HepG2 (cell line): ENCODE measurements at regions not wholly inside any gene's neighbourhood (a gene's known extent, or its start where the extent isn't known, plus 50 kb on each side); places are given as distances from the start of the nearest gene placed in this dataset.

Source experiments
- ATAC-seq: fragments of 200-7000 bp; cut with Tn5 transposase; 3 replicates; pipeline ENCODE4 v1.9.1; 2020; ENCODE audit warnings: mild to moderate bottlenecking, moderate library complexity
- BruUV-seq: library from RNA; stranded (reverse); fragments of 400-500 nt; replicated peaks from 2 replicates; lab custom pipeline; 2021; lab: Mats Ljungman, UMichigan
- CTCF ChIA-PET: fragments of 300-600 bp; formaldehyde crosslinking; extraction: SDS; loops from one replicate; lab custom pipeline; 2021; ENCODE audit warnings: low total read pairs, inconsistent platforms, low intra/inter-chr PET ratio; lab: Yijun Ruan, JAX
- POLR2A ChIA-PET: fragments of 350-600 bp; sonication (Branson Sonifier 250); formaldehyde crosslinking; loops from one replicate; lab custom pipeline; 2020; ENCODE audit warnings: antibody characterized with exemption, inconsistent platforms; lab: Yijun Ruan, JAX
- DNase-seq: peaks from one replicate; pipeline ENCODE4 v3.0.0-alpha.2; 2015; ENCODE audit warnings: low spot score
- FAIRE-seq: peaks from 3 replicates; lab custom pipeline; 2011; peaks lifted over from hg19 to GRCh38; lab: Jason Lieb, UNC
- H2AFZ ChIP-seq: one replicate; pipeline ENCODE4 v1.6.1; 2011; ENCODE audit warnings: low read length, inconsistent platforms
- H3K27ac ChIP-seq: fragments of 300-600 bp; 3 replicates; pipeline ENCODE4 v1.8.0; 2011; ENCODE audit warnings: mixed run types, mild to moderate bottlenecking, mixed read lengths, low read length, inconsistent platforms; ENCODE audit not compliant: insufficient read depth; ENCODE audit errors: extremely low read length
- H3K27me3 ChIP-seq, 2 experiments: fragments of 200-600 bp in 1 of 2; 2 replicates in 1 of 2; 3 replicates in 1 of 2; pipeline versions ENCODE4 v1.6.0 to v1.8.0; 2011; ENCODE audit warnings: low read length in 2 of 2, mild to moderate bottlenecking in 2 of 2, moderate library complexity in 2 of 2, inconsistent platforms in 1 of 2; ENCODE audit not compliant: insufficient read depth in 2 of 2, control insufficient read depth in 1 of 2
- H3K36me3 ChIP-seq, 2 experiments: fragments of 200-600 bp in 1 of 2; replicated peaks in 1 of 2; 2 replicates in 1 of 2; 3 replicates in 1 of 2; pipeline versions ENCODE4 v1.5.1 to v1.8.0; 2011; ENCODE audit warnings: low read length in 2 of 2, inconsistent platforms in 1 of 2; ENCODE audit not compliant: insufficient read depth in 2 of 2, control insufficient read depth in 1 of 2
- H3K4me1 ChIP-seq: 2 replicates; pipeline ENCODE4 v1.5.1; 2012; ENCODE audit warnings: low read length, inconsistent platforms; ENCODE audit not compliant: insufficient read depth
- H3K4me2 ChIP-seq: 2 replicates; pipeline ENCODE4 v1.6.0; 2011; ENCODE audit warnings: low read depth, low read length, inconsistent platforms
- H3K4me3 ChIP-seq, 3 experiments: fragments of 200-600 bp in 1 of 3; sonication (generic), shearing (Covaris generic) in 1 of 3; replicated peaks in 1 of 3; 2 replicates each; pipeline ENCODE4 v1.5.1; 2011 to 2016; ENCODE audit warnings: low read length in 3 of 3, inconsistent platforms in 2 of 3, low read depth in 2 of 3, mild to moderate bottlenecking in 2 of 3, control low read depth in 1 of 3, mixed read lengths in 1 of 3; ENCODE audit not compliant: insufficient read depth in 1 of 3
- H3K79me2 ChIP-seq: one replicate; pipeline ENCODE4 v1.6.1; 2011; ENCODE audit warnings: low read length, inconsistent platforms; ENCODE audit not compliant: insufficient read depth
- H3K9ac ChIP-seq: 2 replicates; pipeline ENCODE4 v1.6.0; 2011; ENCODE audit warnings: mild to moderate bottlenecking, low read depth, low read length, inconsistent platforms; ENCODE audit not compliant: insufficient read depth
- H3K9me3 ChIP-seq: 2 replicates; pipeline ENCODE4 v1.5.1; 2012; ENCODE audit warnings: mild to moderate bottlenecking, low read length
- H4K20me1 ChIP-seq: 2 replicates; pipeline ENCODE4 v1.6.0; 2011; ENCODE audit warnings: inconsistent platforms, mild to moderate bottlenecking, low read length, moderate library complexity; ENCODE audit not compliant: insufficient read depth
- ARID2 ChIP-seq: sonication (generic); formaldehyde crosslinking; IDR thresholded peaks from 2 replicates; pipeline ENCODE4 v1.8.1; 2022; ENCODE audit warnings: mild to moderate bottlenecking, missing genetic modification reagents, borderline replicate concordance
- ATF4 ChIP-seq, 2 experiments: fragments of 450-650 bp in 1 of 2; sonication (generic) in 1 of 2; formaldehyde crosslinking; IDR thresholded peaks; 2 replicates each; pipeline versions ENCODE4 v1.5.0 to v1.8.0; 2020 to 2022; ENCODE audit warnings: mild to moderate bottlenecking in 1 of 2, missing genetic modification reagents in 1 of 2
- HNRNPH1 ChIP-seq: fragments of 200-400 bp; formaldehyde crosslinking; optimal IDR thresholded peaks from 2 replicates; pipeline ENCODE3; 2017; ENCODE audit warnings: mild to moderate bottlenecking, low read depth, low read length
- LCORL ChIP-seq, 2 experiments: fragments of 450-650 bp in 1 of 2; sonication (generic) in 1 of 2; formaldehyde crosslinking in 1 of 2; IDR thresholded peaks; 2 replicates each; pipeline versions ENCODE4 v1.5.0 to v1.6.1; 2017 to 2020; ENCODE audit warnings: antibody characterized with exemption in 1 of 2, missing genetic modification reagents in 1 of 2
- ONECUT2 ChIP-seq: sonication (generic); formaldehyde crosslinking; IDR thresholded peaks from 2 replicates; pipeline ENCODE4 v1.4.0; 2020; ENCODE audit warnings: missing genetic modification reagents
- SP140L ChIP-seq: sonication (generic); formaldehyde crosslinking; IDR thresholded peaks from 2 replicates; pipeline ENCODE4 v1.4.0; 2020; ENCODE audit warnings: missing genetic modification reagents, borderline replicate concordance
- ZBTB46 ChIP-seq: sonication (generic); formaldehyde crosslinking; IDR thresholded peaks from 2 replicates; pipeline ENCODE4 v1.4.0; 2020; ENCODE audit warnings: mild to moderate bottlenecking, missing genetic modification reagents, borderline replicate concordance
- ZNF337 ChIP-seq: sonication (generic); formaldehyde crosslinking; IDR thresholded peaks from 2 replicates; pipeline ENCODE4 v1.5.1; 2020; ENCODE audit warnings: missing genetic modification reagents, low read depth, mild to moderate bottlenecking, borderline replicate concordance
- ZNF430 ChIP-seq: sonication (generic); formaldehyde crosslinking; IDR thresholded peaks from 2 replicates; pipeline ENCODE4 v1.9.0; 2021; ENCODE audit warnings: mild to moderate bottlenecking, missing genetic modification reagents
- ZNF674 ChIP-seq: sonication (generic); formaldehyde crosslinking; IDR thresholded peaks from 2 replicates; pipeline ENCODE4 v1.5.0; 2020; ENCODE audit warnings: low read depth, mild to moderate bottlenecking, missing genetic modification reagents
- ZNF775 ChIP-seq: sonication (generic); formaldehyde crosslinking; IDR thresholded peaks from 2 replicates; pipeline ENCODE4 v1.4.0; 2020; ENCODE audit warnings: missing genetic modification reagents, mild to moderate bottlenecking, moderate library complexity, borderline replicate concordance
- ZZZ3 ChIP-seq: sonication (generic); formaldehyde crosslinking; IDR thresholded peaks from 2 replicates; pipeline ENCODE4 v1.4.0; 2020; ENCODE audit warnings: missing genetic modification reagents, mild to moderate bottlenecking, borderline replicate concordance
- WGBS: methylation state at CpG from one replicate; pipeline ENCODE4 v1.1.6; 2017; ENCODE audit warnings: low lambda C conversion rate; 5-methylcytosine and 5-hydroxymethylcytosine counted together
- in situ Hi-C: cut with HindIII; loops from 2 replicates; pipeline ENCODE4 v1.10.0; 2017; ENCODE audit warnings: low pct_unique_long_range_greater_than_20kb; ENCODE audit not compliant: extremely low pct_ligation_motif_present
- intact Hi-C: fragments of 100-400 bp; cut with micrococcal nuclease; formaldehyde crosslinking; loops from one replicate; pipeline ENCODE4 v1.10.0; 2022; ENCODE audit not compliant: unreplicated experiment

GRCh38 chr5:107324071-107324470, 346.7 kb downstream of the EFNA5 start (continued):
- no peak for TF ChIP-seq ZNF430 (CRISPR knock-in tag)
- TF ChIP-seq ARID2 (CRISPR knock-in tag), result no peak
- no peak for TF ChIP-seq ZNF337 (CRISPR knock-in tag)
- TF ChIP-seq ZNF775 (CRISPR knock-in tag), result no peak
- no peak for TF ChIP-seq SP140L

- no peak for TF ChIP-seq LCORL (IDR thresholded peaks at IDR 0.05)
- no peak for TF ChIP-seq LCORL (CRISPR knock-in tag; IDR thresholded peaks at IDR 0.05)
- TF ChIP-seq ONECUT2 (CRISPR knock-in tag), result no peak
- no peak for TF ChIP-seq HNRNPH1
- TF ChIP-seq ATF4 (CRISPR knock-in tag; IDR thresholded peaks at IDR 0.05), result no peak
- TF ChIP-seq ZBTB46, result no peak
- no peak for TF ChIP-seq ZZZ3
- TF ChIP-seq ZNF674, result no peak
- Histone ChIP-seq H3K4me3 (no peak overlapping the region), H2AFZ (no peak overlapping the region), H3K4me2 (no peak overlapping the region), H3K9me3 (no peaks in the 10 kb centered on the region), H3K79me2 (no peaks in the 10 kb centered on the region), H3K9ac (no peak overlapping the region), H4K20me1 (no peaks in the 10 kb centered on the region), H3K27ac (no peak overlapping the region), H3K36me3 (no peaks in the 10 kb centered on the region), H3K4me1 (no peaks in the 10 kb centered on the region), H3K27me3 (no peaks in the 10 kb centered on the region)
- in situ Hi-C loops (no loop called here), intact Hi-C loops (no loop called here)
- no peak for FAIRE-seq
- no peak for DNase-seq
- 19% methylated on average over 6 of the region's 6 CpGs for WGBS
- ChIA-PET CTCF (no interaction called here), POLR2A (no interaction called here)
- BruUV-seq, result no TSS peak
- ATAC-seq, result no peak
Measured at GRCh38 chr5:107323536-107323935, 347.2 kb downstream of the EFNA5 start.
